ENCODE measurements at regions not wholly inside any gene's neighbourhood (a gene's known extent, or its start where the extent isn't known, plus 50 kb on each side); places are given as distances from the start of the nearest gene placed in this dataset.

DNA sequence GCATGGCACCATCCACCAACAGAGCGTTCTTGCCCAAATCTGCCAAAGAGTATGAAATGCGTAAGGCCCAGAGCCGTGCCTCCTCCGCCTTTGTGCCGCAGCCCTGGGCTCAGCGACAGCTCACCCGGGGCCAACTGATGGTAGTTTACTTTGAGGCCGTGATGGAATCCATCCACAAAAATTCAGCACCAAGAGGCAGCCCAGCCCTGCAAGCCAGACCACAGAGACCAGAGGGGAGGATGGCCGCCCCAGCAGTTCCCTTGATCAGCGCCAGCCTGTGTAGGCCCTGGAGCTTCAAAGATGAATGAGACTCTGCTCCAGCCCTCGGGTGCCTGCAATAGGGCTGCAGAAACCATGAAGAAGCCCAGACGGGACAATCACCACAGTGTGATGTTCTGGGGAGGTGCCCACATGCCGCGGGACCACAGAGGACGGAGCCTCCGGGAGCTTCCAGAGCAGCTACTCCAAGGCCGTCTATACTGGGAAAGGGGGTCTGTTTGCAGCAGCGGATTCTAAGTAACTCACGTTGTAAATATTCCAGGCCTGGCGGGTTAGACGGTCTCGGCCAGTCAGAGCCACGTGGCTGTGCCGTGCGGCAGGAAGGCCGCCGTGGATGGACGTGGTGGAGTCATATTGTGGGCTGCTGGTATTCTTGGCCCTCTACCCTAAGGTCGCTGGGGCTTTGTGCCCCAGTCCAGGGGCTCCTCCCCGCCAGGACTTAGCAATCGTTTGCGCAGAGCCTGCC is 80.3 kb downstream of the RBFOX3 start:
- Histone ChIP-seq H2BK15ac (ENCODE audit: low read depth, low read length) (no peak overlapping the region), H3K14ac (ENCODE audit: insufficient read depth, low read length) (no peak overlapping the region), H3K23me2 (ENCODE audit: insufficient read length, low read depth, low read length, poor library complexity, severe bottlenecking) (peaks cover 3% of the 10 kb centered on the region), H4K5ac (ENCODE audit: insufficient read length, low read depth, low read length) (no peak overlapping the region), H3K9ac (ENCODE audit: extremely low read depth, insufficient read length, low read length) (no peak overlapping the region), H3K79me1 (ENCODE audit: insufficient read depth, low read depth, low read length, poor library complexity, severe bottlenecking) (no peaks in the 10 kb centered on the region), H3K79me2 (ENCODE audit: insufficient read depth, low read length) (no peaks in the 10 kb centered on the region), H3K9me3 (ENCODE audit: control insufficient read depth, low read depth, low read length) (no peaks in the 10 kb centered on the region), H4K8ac (replicated peaks; ENCODE audit: insufficient read length, low read depth, low read length) (no peak overlapping the region), H2BK120ac (ENCODE audit: low read depth, low read length, poor library complexity, severe bottlenecking) (no peak overlapping the region), H3K27me3 (ENCODE audit: insufficient read depth, low read length) (no peaks in the 10 kb centered on the region), H3K4ac (ENCODE audit: low read depth, low read length) (no peak overlapping the region), H4K20me1 (ENCODE audit: control insufficient read depth, insufficient read depth, insufficient read length) (no peaks in the 10 kb centered on the region), H3K56ac (ENCODE audit: insufficient read length, low read depth, low read length) (no peak overlapping the region), H2BK20ac (ENCODE audit: low read depth, low read length, poor library complexity, severe bottlenecking) (no peak overlapping the region), H3T11ph (ENCODE audit: low read length) (no peak overlapping the region), H3K4me2 (ENCODE audit: insufficient read depth, insufficient read length, low read length) (no peak overlapping the region), H3K23ac (ENCODE audit: insufficient read length, low read depth, low read length) (no peak overlapping the region), H3K18ac (ENCODE audit: insufficient read length, low read depth, low read length) (no peak overlapping the region), H2BK12ac (ENCODE audit: insufficient read length, low read depth, low read length) (no peak overlapping the region), H4K91ac (ENCODE audit: insufficient read length, low read depth, low read length) (no peak overlapping the region), H2BK5ac (ENCODE audit: insufficient read length, low read length) (no peak overlapping the region), H3K4me1 (ENCODE audit: insufficient read depth, low read length) (peaks cover 3% of the 10 kb centered on the region; the same call in 1 of the 2 replicates), H2AFZ (ENCODE audit: low read length) (no peak overlapping the region), H2AK5ac (ENCODE audit: insufficient read length, low read length) (no peak overlapping the region), H3K27ac (ENCODE audit: insufficient read length, low read depth, low read length) (no peak overlapping the region)
- Mint-ChIP-seq H3K9me3 (no peaks in the 10 kb centered on the region; a peak in 2 of 5 replicates), H3K4me3 (no peak overlapping the region; a peak in 1 of 5 replicates), H3K4me1 (peaks cover 39 to 49% of the 10 kb centered on the region in 2 experiments), H3K36me3 (ENCODE audit: insufficient read depth in 1 of 3, low read depth in 3 of 3) (no peaks in the 10 kb centered on the region; a peak in 2 of 7 replicates), H3K27me3 (ENCODE audit: low read depth) (peaks cover 18% of the 10 kb centered on the region), H3K27ac (peak overlapping the region in 1 of 3 experiments; percentile 54; a peak in 1 of 7 replicates)
- no peak for DNase-seq
- WGBS (ENCODE audit: extremely low coverage, insufficient read length, low lambda C conversion rate): no CpG with 5 or more reads among the region's 32 CpGs
- TF ChIP-seq, protein P1, sequence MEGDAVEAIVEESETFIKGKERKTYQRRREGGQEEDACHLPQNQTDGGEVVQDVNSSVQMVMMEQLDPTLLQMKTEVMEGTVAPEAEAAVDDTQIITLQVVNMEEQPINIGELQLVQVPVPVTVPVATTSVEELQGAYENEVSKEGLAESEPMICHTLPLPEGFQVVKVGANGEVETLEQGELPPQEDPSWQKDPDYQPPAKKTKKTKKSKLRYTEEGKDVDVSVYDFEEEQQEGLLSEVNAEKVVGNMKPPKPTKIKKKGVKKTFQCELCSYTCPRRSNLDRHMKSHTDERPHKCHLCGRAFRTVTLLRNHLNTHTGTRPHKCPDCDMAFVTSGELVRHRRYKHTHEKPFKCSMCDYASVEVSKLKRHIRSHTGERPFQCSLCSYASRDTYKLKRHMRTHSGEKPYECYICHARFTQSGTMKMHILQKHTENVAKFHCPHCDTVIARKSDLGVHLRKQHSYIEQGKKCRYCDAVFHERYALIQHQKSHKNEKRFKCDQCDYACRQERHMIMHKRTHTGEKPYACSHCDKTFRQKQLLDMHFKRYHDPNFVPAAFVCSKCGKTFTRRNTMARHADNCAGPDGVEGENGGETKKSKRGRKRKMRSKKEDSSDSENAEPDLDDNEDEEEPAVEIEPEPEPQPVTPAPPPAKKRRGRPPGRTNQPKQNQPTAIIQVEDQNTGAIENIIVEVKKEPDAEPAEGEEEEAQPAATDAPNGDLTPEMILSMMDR (conservative IDR thresholded peaks at IDR 0.05): no peak

All from H9 (cell line).